Activated CD4-positive, alpha-beta memory T cell treated with anti-CD3 and anti-CD28 coated beads for 36 hours (primary cell): ENCODE measurements at regions not wholly inside any gene's neighbourhood (a gene's known extent, or its start where the extent isn't known, plus 50 kb on each side); places are given as distances from the start of the nearest gene placed in this dataset.

Source experiments
- CTCF ChIA-PET: fragments of 350-600 bp; sonication (Branson Sonifier 250); formaldehyde crosslinking; loops from one replicate; lab custom pipeline; 2021; ENCODE audit warnings: antibody characterized with exemption, inconsistent platforms; lab: Charles Lee
- POLR2A ChIA-PET: fragments of 350-600 bp; sonication (Branson Sonifier 250); formaldehyde crosslinking; loops from one replicate; lab custom pipeline; 2021; ENCODE audit warnings: antibody characterized with exemption; lab: Charles Lee
- DNase-seq: peaks from one replicate; pipeline ENCODE4 v3.0.0-alpha.2; 2020
- H3K27ac Mint-ChIP-seq: one replicate; pipeline ENCODE4 v1.8.0; 2021; ENCODE audit warnings: mixed read lengths
- H3K27me3 Mint-ChIP-seq: one replicate; pipeline ENCODE4 v1.8.0; 2021; ENCODE audit warnings: mixed read lengths
- H3K36me3 Mint-ChIP-seq: one replicate; pipeline ENCODE4 v1.8.0; 2021; ENCODE audit warnings: mixed read lengths
- H3K4me1 Mint-ChIP-seq: one replicate; pipeline ENCODE4 v1.8.0; 2021; ENCODE audit warnings: low read depth, mixed read lengths
- H3K4me3 Mint-ChIP-seq: one replicate; pipeline ENCODE4 v1.8.0; 2021; ENCODE audit warnings: mild to moderate bottlenecking, mixed read lengths
- H3K9me3 Mint-ChIP-seq: one replicate; pipeline ENCODE4 v1.8.0; 2021; ENCODE audit warnings: mixed read lengths
- intact Hi-C: fragments of 100-400 bp; cut with micrococcal nuclease; formaldehyde crosslinking; loops from one replicate; pipeline ENCODE4 v1.15.1; 2023

DNA sequence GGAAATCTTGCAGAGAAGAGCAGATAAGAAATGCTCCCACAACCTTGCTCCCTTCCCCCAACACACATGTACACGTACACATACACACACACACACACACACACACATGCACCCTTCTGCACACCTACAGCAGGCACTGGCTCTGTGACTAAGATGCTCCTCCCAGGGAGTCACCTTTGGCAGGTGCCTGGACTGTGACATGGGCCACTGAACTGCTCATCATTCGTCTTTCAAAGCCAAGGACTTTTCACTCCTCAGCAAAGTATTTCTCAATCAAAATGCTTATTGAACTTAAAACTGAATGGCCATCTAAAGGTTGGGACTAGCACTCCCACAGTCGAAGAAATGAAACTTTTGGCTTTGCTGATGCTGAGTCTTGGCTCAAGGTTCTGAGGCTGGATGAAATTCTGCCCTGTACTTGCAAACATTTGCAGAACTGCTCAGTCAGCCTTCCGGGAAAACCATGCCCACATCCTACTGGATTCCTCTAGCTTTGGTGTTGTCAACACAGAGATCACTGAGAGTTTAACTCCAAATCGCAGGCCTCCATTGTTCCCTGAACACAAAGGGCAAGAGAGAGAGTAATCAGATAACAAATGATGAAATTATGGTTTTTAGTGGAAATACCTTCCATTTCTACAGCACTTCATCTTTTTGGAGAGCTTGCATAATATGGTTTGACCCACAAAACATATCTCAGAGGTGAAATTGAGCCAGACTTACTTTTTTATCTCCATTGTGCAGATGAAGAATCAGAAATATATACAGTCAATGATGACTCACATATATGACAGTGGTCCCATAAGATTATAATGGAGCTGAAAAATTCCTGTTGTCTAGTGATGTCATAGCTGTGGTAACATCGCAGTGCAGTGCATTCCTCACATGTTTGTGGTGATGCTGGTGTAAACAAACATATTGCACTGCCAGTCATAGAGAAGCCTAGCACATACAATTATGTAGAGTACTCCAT, 72.4 kb upstream of the BCAR3 start:
- Mint-ChIP-seq H3K27ac (no peak overlapping the region), H3K4me1 (peaks cover 10% of the 10 kb centered on the region), H3K36me3 (no peaks in the 10 kb centered on the region), H3K9me3 (no peaks in the 10 kb centered on the region), H3K27me3 (peaks cover 1% of the 10 kb centered on the region), H3K4me3 (no peak overlapping the region)
- POLR2A ChIA-PET: interaction anchor here (0.6 kb wide), 1 partner anchor 687 kb away, joined by 3 read pairs; no protein-coding TSS in a partner anchor
- no peak for DNase-seq
- CTCF ChIA-PET: interaction anchor here (1.0 to 2.2 kb wide), 2 partner anchors 60 to 125 kb away, joined by 3 to 8 read pairs; no protein-coding TSS in a partner anchor
- intact Hi-C loops: no loop called here

DNA sequence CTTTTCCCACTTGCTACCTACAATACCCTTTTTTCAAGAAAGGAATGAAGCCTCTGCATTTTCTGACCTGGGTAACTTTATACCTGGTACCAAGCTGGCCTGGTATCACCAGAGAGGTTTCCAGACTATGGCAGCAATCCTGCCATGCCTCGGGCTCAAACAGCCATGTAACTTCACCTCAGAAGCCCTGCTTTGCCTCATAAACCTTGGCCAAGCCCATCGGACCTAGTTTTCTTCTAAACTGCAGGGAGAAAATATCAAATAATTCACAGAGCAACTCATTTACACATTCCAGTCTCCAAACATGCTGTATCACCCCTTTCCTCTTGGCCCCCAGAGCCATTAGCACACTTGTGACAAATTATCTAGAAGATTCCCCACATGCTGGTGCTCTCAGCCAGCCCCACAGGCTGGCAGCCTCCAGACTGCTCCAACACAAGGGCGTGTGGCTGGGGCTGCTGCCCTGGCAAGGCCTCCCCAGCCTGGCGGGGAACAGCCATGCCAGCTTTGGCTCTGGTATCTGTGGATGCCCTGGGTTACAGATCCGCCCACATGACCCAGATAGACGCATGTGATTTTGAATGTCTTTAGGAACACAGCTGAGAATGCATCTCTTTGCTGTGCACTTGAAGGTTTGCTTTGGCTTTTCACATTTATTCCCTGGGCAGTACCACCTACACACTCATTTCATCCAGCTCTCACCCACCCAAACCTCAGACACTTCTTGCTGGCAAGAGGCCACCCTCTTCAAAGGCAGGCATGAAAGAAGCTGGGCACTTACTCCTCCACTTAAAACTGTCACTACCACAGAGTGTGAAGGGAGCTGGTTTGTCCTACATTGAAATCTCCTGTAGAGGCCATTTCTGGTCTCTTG, 70.0 kb upstream of the BCAR3 start:
- ChIA-PET POLR2A (no interaction called here), CTCF (no interaction called here)
- Mint-ChIP-seq H3K4me1 (peaks cover 5% of the 10 kb centered on the region), H3K4me3 (no peak overlapping the region), H3K36me3 (no peaks in the 10 kb centered on the region), H3K27ac (no peak overlapping the region), H3K27me3 (peaks cover 9% of the 10 kb centered on the region), H3K9me3 (peaks cover 5% of the 10 kb centered on the region)
- intact Hi-C loops: no loop called here
- no peak for DNase-seq

DNA sequence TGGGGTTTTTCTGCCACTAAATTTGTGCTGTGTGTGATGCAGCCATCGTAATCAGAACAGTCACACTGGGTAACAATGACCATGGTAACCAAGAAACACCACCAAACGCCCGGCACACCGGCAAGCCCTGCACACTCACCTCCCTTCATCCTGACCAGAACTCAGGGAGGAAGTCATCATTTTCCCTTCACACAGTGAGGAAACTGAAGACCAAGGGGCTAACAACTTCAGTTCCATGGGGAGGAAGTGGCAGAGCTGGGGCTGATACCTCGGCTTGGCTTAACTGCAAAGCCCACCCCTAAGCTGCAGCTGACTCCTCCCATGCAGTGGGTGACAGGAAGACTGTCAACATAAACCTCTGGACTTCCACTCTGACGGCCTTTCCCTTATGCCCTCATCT, 69.3 kb upstream of the BCAR3 start:
- H3K9me3 Mint-ChIP-seq: peaks cover 5% of the 10 kb centered on the region
- H3K27ac Mint-ChIP-seq: no peak overlapping the region
- intact Hi-C loops: no loop called here
- H3K36me3 Mint-ChIP-seq: no peaks in the 10 kb centered on the region
- no peak for DNase-seq
- H3K4me3 Mint-ChIP-seq: no peak overlapping the region
- peaks cover 9% of the 10 kb centered on the region for H3K27me3 Mint-ChIP-seq
- H3K4me1 Mint-ChIP-seq: peaks cover 6% of the 10 kb centered on the region
- POLR2A ChIA-PET: no interaction called here
- CTCF ChIA-PET: interaction anchor here (1.9 kb wide), 1 partner anchor 8 kb away, joined by 5 read pairs; no protein-coding TSS in a partner anchor

DNA sequence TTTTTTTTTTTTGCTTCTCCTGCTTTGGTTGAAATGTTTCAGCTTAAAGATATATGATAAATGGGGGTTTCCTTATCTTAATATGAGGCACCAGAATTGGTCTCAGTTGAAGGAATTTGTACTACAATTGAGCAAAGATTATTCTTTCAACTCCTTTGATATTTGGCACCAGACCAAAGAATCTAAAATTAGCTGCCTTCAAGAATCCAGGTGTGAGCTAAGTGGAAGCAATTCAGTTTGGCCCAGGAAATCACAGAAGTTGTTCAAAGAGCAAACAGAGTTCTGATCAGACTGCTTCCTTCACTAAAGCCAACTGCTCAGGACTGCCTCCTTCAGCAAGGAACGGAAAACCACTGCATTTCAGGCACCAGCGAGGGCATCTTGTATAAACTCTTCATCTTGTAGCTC, 68.3 kb upstream of the BCAR3 start:
- H3K36me3 Mint-ChIP-seq: no peaks in the 10 kb centered on the region
- H3K4me3 Mint-ChIP-seq: no peak overlapping the region
- H3K4me1 Mint-ChIP-seq: peaks cover 11% of the 10 kb centered on the region
- peaks cover 5% of the 10 kb centered on the region for H3K9me3 Mint-ChIP-seq
- CTCF ChIA-PET: interaction anchor here (0.8 to 1.9 kb wide), 2 partner anchors 9 to 64 kb away, joined by 3 to 5 read pairs; no protein-coding TSS in a partner anchor
- H3K27ac Mint-ChIP-seq: no peak overlapping the region
- POLR2A ChIA-PET: no interaction called here
- peaks cover 9% of the 10 kb centered on the region for H3K27me3 Mint-ChIP-seq
- intact Hi-C loops: no loop called here
- DNase-seq: no peak

DNA sequence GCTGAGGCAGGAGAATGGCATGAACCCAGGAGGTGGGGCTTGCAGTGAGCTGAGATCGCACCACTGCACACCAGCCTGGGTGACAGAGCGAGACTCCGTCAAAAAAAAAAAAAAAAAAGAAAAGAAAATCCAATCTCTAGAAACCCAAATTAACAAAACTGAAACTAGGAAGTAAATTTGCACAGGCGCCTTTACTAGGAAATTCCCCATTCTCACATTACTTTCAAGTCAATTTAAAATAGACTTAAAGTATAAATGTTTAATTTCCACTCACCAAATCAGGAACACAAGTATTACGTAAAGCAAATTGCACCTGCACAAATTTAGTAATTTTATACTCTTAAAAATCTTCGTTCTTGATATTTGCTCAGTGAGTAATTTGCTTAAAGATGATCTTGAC, 67.8 kb upstream of the BCAR3 start:
- H3K9me3 Mint-ChIP-seq: peaks cover 5% of the 10 kb centered on the region
- peaks cover 15% of the 10 kb centered on the region for H3K4me1 Mint-ChIP-seq
- ChIA-PET CTCF (interaction anchor here (1.9 kb wide), 1 partner anchor 9 kb away, joined by 5 read pairs; no protein-coding TSS in a partner anchor), POLR2A (no interaction called here)
- no peak overlapping the region for H3K27ac Mint-ChIP-seq
- no peaks in the 10 kb centered on the region for H3K36me3 Mint-ChIP-seq
- H3K27me3 Mint-ChIP-seq: peaks cover 9% of the 10 kb centered on the region
- no peak for DNase-seq
- intact Hi-C loops: no loop called here
- H3K4me3 Mint-ChIP-seq: no peak overlapping the region

DNA sequence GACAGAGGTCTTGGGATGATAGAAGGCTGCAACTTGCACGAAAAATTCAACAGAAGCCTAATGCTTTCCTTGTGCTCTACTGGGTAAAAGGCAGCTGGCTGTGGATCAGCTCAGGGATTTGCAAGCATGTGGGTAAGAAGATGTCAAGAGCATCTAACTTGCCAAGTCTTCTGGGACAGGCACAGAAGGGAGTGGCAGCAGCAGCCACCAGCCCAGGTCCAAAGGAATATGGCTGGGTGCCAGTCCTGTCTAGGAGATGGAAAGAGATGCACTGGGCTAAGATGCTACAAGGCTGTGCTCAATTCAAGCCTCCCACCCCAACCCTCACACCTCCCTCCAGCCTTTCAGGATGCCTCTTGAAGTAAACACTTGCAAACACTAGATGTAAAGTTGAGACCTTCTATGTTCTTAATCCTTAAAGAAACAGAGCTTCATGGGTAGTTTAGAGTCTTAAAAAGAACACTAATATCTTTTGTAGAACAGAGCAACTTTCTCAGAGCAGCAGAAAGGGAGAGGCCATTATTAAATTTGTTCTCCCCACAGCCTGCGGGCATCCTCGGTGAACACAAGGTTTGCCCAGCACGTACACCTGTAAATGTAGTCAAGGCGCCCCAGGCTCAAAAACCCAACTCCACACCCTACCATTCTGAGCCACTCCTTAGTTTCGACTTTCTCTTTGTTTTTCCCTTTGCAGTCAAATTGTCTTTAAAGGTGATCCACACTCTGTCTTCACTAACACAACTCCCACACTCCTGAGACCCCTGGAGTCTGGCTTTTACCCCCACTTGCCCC, 64.6 kb upstream of the BCAR3 start:
- Mint-ChIP-seq H3K27me3 (peaks cover 9% of the 10 kb centered on the region), H3K9me3 (peaks cover 5% of the 10 kb centered on the region), H3K4me1 (peaks cover 17% of the 10 kb centered on the region), H3K27ac (no peak overlapping the region), H3K4me3 (no peak overlapping the region), H3K36me3 (no peaks in the 10 kb centered on the region)
- CTCF ChIA-PET: interaction anchor here (1.0 kb wide), 1 partner anchor 117 kb away, joined by 3 read pairs; no protein-coding TSS in a partner anchor
- POLR2A ChIA-PET: interaction anchor here (0.6 kb wide), 1 partner anchor 882 kb away, joined by 3 read pairs; no protein-coding TSS in a partner anchor
- intact Hi-C loops: no loop called here
- DNase-seq: no peak

GRCh38 chr1:93744299-93744988, 62.8 kb upstream of the BCAR3 start:
- intact Hi-C loops: loop anchor here (2.0 kb wide), 2 partner anchors 36 to 52 kb away; no protein-coding TSS in a partner anchor
- ChIA-PET CTCF (no interaction called here), POLR2A (interaction anchor here (0.6 kb wide), 1 partner anchor 156 kb away, joined by 3 read pairs; no protein-coding TSS in a partner anchor)
- peaks cover 8% of the 10 kb centered on the region for H3K27me3 Mint-ChIP-seq
- no peak for DNase-seq
- H3K4me1 Mint-ChIP-seq: peaks cover 12% of the 10 kb centered on the region
- H3K9me3 Mint-ChIP-seq: peaks cover 5% of the 10 kb centered on the region
- H3K27ac Mint-ChIP-seq: no peak overlapping the region
- no peak overlapping the region for H3K4me3 Mint-ChIP-seq
- H3K36me3 Mint-ChIP-seq: no peaks in the 10 kb centered on the region

DNA sequence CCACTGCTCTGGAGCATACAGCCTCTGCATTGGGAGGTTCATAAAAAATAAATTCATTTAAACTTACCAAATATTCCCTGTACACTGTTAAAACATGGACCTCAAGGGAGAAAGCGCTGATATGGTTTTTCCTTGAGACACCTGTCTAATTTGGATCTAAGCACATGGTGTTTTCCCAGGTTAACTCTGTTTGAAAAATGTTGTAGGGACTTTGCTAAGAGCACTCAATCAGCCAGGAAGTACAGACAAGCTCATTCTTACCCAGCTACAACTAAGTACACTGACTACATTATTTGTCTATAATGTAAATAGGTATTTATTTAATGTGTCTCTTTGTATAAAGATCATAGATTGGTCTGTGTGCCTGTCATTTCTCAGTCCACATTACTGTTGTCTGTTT, 61.8 kb upstream of the BCAR3 start:
- peaks cover 12% of the 10 kb centered on the region for H3K4me1 Mint-ChIP-seq
- no peak for DNase-seq
- H3K9me3 Mint-ChIP-seq: peaks cover 5% of the 10 kb centered on the region
- H3K4me3 Mint-ChIP-seq: no peak overlapping the region
- CTCF ChIA-PET: no interaction called here
- H3K36me3 Mint-ChIP-seq: no peaks in the 10 kb centered on the region
- POLR2A ChIA-PET: no interaction called here
- no peak overlapping the region for H3K27ac Mint-ChIP-seq
- intact Hi-C loops: no loop called here
- peaks cover 7% of the 10 kb centered on the region for H3K27me3 Mint-ChIP-seq

- no peak for DNase-seq
- Mint-ChIP-seq H3K27me3 (no peaks in the 10 kb centered on the region), H3K27ac (no peak overlapping the region), H3K9me3 (no peaks in the 10 kb centered on the region), H3K36me3 (no peaks in the 10 kb centered on the region), H3K4me1 (peaks cover 8% of the 10 kb centered on the region), H3K4me3 (no peak overlapping the region)
- ChIA-PET POLR2A (no interaction called here), CTCF (no interaction called here)
- intact Hi-C loops: no loop called here
These were observed 59.0 kb upstream of the BCAR3 start for GRCh38 chr1:93740601-93741031.

DNA sequence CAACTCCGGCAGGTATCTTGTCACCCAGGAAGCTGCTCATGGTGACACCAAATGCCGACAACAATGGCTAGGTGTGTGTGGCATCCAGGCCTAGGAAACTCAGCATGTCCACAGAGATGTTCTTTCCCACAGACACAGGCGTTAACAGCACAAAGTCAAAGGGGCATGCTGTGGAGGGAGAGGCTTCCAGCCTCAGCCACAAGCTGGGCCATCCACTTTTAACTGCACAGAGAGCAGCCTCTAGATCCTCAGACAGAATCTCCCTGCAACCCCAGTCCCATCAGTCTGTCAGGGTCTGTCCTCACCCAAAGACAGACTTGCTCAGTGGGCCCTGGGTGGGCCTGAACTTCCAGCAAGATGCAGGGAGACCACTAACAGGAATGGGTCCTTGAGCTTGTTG, 58.5 kb upstream of the BCAR3 start:
- Mint-ChIP-seq H3K4me1 (peaks cover 8% of the 10 kb centered on the region), H3K4me3 (no peak overlapping the region), H3K9me3 (no peaks in the 10 kb centered on the region), H3K36me3 (no peaks in the 10 kb centered on the region), H3K27ac (no peak overlapping the region), H3K27me3 (no peaks in the 10 kb centered on the region)
- DNase-seq: no peak
- POLR2A ChIA-PET: no interaction called here
- CTCF ChIA-PET: no interaction called here
- intact Hi-C loops: no loop called here

DNA sequence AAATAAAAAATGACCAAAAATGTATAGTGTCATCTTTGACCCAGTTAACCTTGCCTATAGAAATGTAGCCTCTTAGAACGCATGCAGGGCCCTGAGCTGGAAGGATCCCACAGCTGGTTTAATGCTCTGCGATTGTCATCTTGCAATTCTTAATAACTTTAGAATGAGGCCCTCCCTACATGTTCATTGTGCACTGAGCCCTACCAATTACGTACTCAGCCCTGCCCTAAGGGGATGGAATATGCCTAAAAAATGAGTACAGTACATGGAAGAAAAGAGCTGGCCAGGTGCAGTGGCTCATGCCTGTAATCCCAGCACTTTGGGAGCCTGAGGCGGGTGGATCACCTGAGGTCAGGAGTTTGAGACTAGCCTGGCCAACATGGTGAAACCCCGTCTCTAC, 57.8 kb upstream of the BCAR3 start:
- no peak for DNase-seq
- H3K4me1 Mint-ChIP-seq: peaks cover 2% of the 10 kb centered on the region
- no peaks in the 10 kb centered on the region for H3K9me3 Mint-ChIP-seq
- intact Hi-C loops: no loop called here
- ChIA-PET POLR2A (no interaction called here), CTCF (no interaction called here)
- no peaks in the 10 kb centered on the region for H3K27me3 Mint-ChIP-seq
- no peaks in the 10 kb centered on the region for H3K36me3 Mint-ChIP-seq
- H3K4me3 Mint-ChIP-seq: no peak overlapping the region
- H3K27ac Mint-ChIP-seq: no peak overlapping the region
